ENCODE measurements at regions not wholly inside any gene's neighbourhood (a gene's known extent, or its start where the extent isn't known, plus 50 kb on each side); places are given as distances from the start of the nearest gene placed in this dataset.

- no peak for TF ChIP-seq CTCF (IDR thresholded peaks at IDR 0.05; ENCODE audit: borderline replicate concordance, insufficient read depth, low read depth, low read length)
- H3K4me3 ChIP-seq (ENCODE audit: low read depth, low read length), result no peak overlapping the region
Measured at GRCh38 chr5:60488466-60489130, 211.4 kb downstream of the DEPDC1B start.

GRCh38 chr5:60487885-60488442 is 212.0 kb downstream of the DEPDC1B start:
- H3K4me3 ChIP-seq (ENCODE audit: low read depth, low read length), result no peak overlapping the region
- no peak for TF ChIP-seq CTCF (IDR thresholded peaks at IDR 0.05; ENCODE audit: borderline replicate concordance, insufficient read depth, low read depth, low read length)

- TF ChIP-seq CTCF (IDR thresholded peaks at IDR 0.05; ENCODE audit: borderline replicate concordance, insufficient read depth, low read depth, low read length), result no peak
- no peak overlapping the region for H3K4me3 ChIP-seq (ENCODE audit: low read depth, low read length)
Measured at GRCh38 chr5:60487476-60487875, 212.5 kb downstream of the DEPDC1B start.

GRCh38 chr5:60485361-60485760 is 214.6 kb downstream of the DEPDC1B start:
- no peak for TF ChIP-seq CTCF (IDR thresholded peaks at IDR 0.05; ENCODE audit: borderline replicate concordance, insufficient read depth, low read depth, low read length)

GRCh38 chr5:60483050-60483449 is 216.9 kb downstream of the DEPDC1B start:
- H3K4me3 ChIP-seq (ENCODE audit: low read depth, low read length), result no peak overlapping the region

More at GRCh38 chr5:60485361-60485760, 214.6 kb downstream of the DEPDC1B start:
- H3K4me3 ChIP-seq (ENCODE audit: low read depth, low read length), result no peak overlapping the region

GRCh38 chr5:60482301-60482700 is 217.7 kb downstream of the DEPDC1B start:
- H3K4me3 ChIP-seq (ENCODE audit: low read depth, low read length), result no peak overlapping the region
- no peak for TF ChIP-seq CTCF (IDR thresholded peaks at IDR 0.05; ENCODE audit: borderline replicate concordance, insufficient read depth, low read depth, low read length)

More at GRCh38 chr5:60483050-60483449, 216.9 kb downstream of the DEPDC1B start:
- no peak for TF ChIP-seq CTCF (IDR thresholded peaks at IDR 0.05; ENCODE audit: borderline replicate concordance, insufficient read depth, low read depth, low read length)

GRCh38 chr5:60479542-60479941 is 220.4 kb downstream of the DEPDC1B start:
- H3K4me3 ChIP-seq (ENCODE audit: low read depth, low read length), result no peak overlapping the region
- no peak for TF ChIP-seq CTCF (IDR thresholded peaks at IDR 0.05; ENCODE audit: borderline replicate concordance, insufficient read depth, low read depth, low read length)

All from GM12875 (cell line).